GM10266 (cell line): ENCODE measurements at regions not wholly inside any gene's neighbourhood (a gene's known extent, or its start where the extent isn't known, plus 50 kb on each side); places are given as distances from the start of the nearest gene placed in this dataset.

Experiments used
- DNase-seq: peaks from one replicate; pipeline ENCODE4 v3.0.0; 2012; ENCODE audit errors: extremely low spot score
- CTCF ChIP-seq: IDR thresholded peaks from 2 replicates; pipeline ENCODE4 v1.5.1; 2012; ENCODE audit warnings: mild to moderate bottlenecking, low read depth; ENCODE audit not compliant: control insufficient read depth, insufficient read depth; ENCODE audit errors: missing control alignments

- DNase-seq: no peak
- no peak for TF ChIP-seq CTCF
Observed at GRCh38 chr13:73633817-73634460, 500.3 kb downstream of the KLF12 start.

- no peak for DNase-seq
- no peak for TF ChIP-seq CTCF
Observed at GRCh38 chr13:73631411-73631810, 502.8 kb downstream of the KLF12 start.

- no peak for TF ChIP-seq CTCF
Observed at GRCh38 chr13:73625562-73626339, 508.5 kb downstream of the KLF12 start.

GRCh38 chr13:73623281-73623680, 510.9 kb downstream of the KLF12 start:
- DNase-seq: no peak
- TF ChIP-seq CTCF: no peak

More at GRCh38 chr13:73625562-73626339, 508.5 kb downstream of the KLF12 start:
- DNase-seq: no peak

GRCh38 chr13:73622381-73622780, 511.8 kb downstream of the KLF12 start:
- TF ChIP-seq CTCF: no peak
- no peak for DNase-seq

GRCh38 chr13:73618275-73618865, 515.8 kb downstream of the KLF12 start:
- no peak for DNase-seq
- TF ChIP-seq CTCF: no peak

- no peak for TF ChIP-seq CTCF
- no peak for DNase-seq
Observed at GRCh38 chr13:73616861-73617260, 517.3 kb downstream of the KLF12 start.
